Ishikawa (cell line): ENCODE measurements at regions not wholly inside any gene's neighbourhood (a gene's known extent, or its start where the extent isn't known, plus 50 kb on each side); places are given as distances from the start of the nearest gene placed in this dataset.

Source experiments
- CEBPB ChIP-seq: IDR thresholded peaks from 2 replicates; pipeline ENCODE4 v1.6.1; 2012
- EP300 ChIP-seq: IDR thresholded peaks from 2 replicates; pipeline ENCODE4 v1.6.1; 2012; ENCODE audit warnings: borderline replicate concordance
- RAD21 ChIP-seq: IDR thresholded peaks from 2 replicates; pipeline ENCODE4 v1.6.1; 2012; ENCODE audit warnings: low read depth
- TAF1 ChIP-seq: IDR thresholded peaks from 2 replicates; pipeline ENCODE4 v1.6.1; 2012; ENCODE audit warnings: low read depth, mild to moderate bottlenecking
- ZBTB7A ChIP-seq: IDR thresholded peaks from 2 replicates; pipeline ENCODE4 v1.6.1; 2012; ENCODE audit warnings: low read depth
- TF ChIP-seq, protein P1 (sequence below): IDR thresholded peaks from 2 replicates; pipeline ENCODE4 v1.6.1; 2012; ENCODE audit warnings: low read depth, mild to moderate bottlenecking
- TF ChIP-seq, protein P2 (sequence below): IDR thresholded peaks from 2 replicates; pipeline ENCODE4 v1.6.1; 2012

DNA sequence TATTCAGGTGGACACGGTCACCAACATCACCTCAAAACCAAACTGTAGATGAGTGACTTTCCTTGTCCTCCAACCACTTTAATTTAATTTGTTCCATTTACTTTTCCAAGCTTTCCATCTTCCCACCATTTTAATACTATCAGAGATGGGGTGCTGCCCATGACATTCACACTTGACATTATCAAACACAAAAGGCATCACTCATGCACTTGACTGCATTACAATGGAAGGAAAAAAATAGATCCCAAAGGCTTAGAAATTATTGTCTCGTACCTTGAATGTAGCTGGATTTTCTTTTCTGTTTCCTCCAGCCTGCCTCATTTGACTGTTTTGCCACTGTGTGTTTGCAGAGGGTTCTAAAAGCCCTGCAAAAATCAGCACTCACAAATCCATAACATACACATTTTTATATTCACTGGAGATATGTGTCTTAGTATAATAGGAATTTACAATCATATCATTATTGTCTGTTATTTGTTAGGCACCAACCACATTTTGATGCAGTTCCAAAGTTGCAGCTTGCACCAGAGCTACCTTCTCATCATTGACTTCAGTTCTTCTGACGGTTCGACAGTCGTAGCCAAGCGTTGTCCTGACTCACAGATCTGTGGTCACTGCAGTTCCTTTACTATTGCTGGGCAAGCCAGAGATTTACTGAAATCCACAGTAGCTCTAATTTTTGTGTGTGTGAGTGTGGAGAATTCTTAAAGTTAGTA lies 712.3 kb upstream of the WWC1 start:
- TF ChIP-seq RAD21 (no peak), ZBTB7A (no peak), EP300 (no peak), CEBPB (no peak), TAF1 (no peak)
- TF ChIP-seq, protein P1, sequence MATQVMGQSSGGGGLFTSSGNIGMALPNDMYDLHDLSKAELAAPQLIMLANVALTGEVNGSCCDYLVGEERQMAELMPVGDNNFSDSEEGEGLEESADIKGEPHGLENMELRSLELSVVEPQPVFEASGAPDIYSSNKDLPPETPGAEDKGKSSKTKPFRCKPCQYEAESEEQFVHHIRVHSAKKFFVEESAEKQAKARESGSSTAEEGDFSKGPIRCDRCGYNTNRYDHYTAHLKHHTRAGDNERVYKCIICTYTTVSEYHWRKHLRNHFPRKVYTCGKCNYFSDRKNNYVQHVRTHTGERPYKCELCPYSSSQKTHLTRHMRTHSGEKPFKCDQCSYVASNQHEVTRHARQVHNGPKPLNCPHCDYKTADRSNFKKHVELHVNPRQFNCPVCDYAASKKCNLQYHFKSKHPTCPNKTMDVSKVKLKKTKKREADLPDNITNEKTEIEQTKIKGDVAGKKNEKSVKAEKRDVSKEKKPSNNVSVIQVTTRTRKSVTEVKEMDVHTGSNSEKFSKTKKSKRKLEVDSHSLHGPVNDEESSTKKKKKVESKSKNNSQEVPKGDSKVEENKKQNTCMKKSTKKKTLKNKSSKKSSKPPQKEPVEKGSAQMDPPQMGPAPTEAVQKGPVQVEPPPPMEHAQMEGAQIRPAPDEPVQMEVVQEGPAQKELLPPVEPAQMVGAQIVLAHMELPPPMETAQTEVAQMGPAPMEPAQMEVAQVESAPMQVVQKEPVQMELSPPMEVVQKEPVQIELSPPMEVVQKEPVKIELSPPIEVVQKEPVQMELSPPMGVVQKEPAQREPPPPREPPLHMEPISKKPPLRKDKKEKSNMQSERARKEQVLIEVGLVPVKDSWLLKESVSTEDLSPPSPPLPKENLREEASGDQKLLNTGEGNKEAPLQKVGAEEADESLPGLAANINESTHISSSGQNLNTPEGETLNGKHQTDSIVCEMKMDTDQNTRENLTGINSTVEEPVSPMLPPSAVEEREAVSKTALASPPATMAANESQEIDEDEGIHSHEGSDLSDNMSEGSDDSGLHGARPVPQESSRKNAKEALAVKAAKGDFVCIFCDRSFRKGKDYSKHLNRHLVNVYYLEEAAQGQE, result no peak
- TF ChIP-seq, protein P2, sequence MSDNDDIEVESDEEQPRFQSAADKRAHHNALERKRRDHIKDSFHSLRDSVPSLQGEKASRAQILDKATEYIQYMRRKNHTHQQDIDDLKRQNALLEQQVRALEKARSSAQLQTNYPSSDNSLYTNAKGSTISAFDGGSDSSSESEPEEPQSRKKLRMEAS, result no peak
